Activated T-helper 17 cell treated with anti-CD3 and anti-CD28 coated beads, Interleukin-2, amount 50 U/mL, for 72 hours (primary cell): ENCODE measurements at regions not wholly inside any gene's neighbourhood (a gene's known extent, or its start where the extent isn't known, plus 50 kb on each side); places are given as distances from the start of the nearest gene placed in this dataset.

ENCODE experiments used
- ATAC-seq: fragments of 150-1000 bp; cut with Tn5 transposase; replicated peaks from 2 replicates; pipeline ENCODE4 v1.10.0; 2021; ENCODE audit warnings: mild to moderate bottlenecking, moderate library complexity
- H3K27ac Mint-ChIP-seq: one replicate; pipeline ENCODE4 v1.8.0; 2022; ENCODE audit warnings: mixed read lengths
- H3K27me3 Mint-ChIP-seq: one replicate; pipeline ENCODE4 v1.8.0; 2022; ENCODE audit warnings: mixed read lengths
- H3K36me3 Mint-ChIP-seq: one replicate; pipeline ENCODE4 v1.8.0; 2022; ENCODE audit warnings: low read depth, mild to moderate bottlenecking, mixed read lengths
- H3K4me1 Mint-ChIP-seq: one replicate; pipeline ENCODE4 v1.8.0; 2022; ENCODE audit warnings: mixed read lengths
- H3K4me3 Mint-ChIP-seq: one replicate; pipeline ENCODE4 v1.8.0; 2022; ENCODE audit warnings: mild to moderate bottlenecking, mixed read lengths
- H3K9me3 Mint-ChIP-seq: one replicate; pipeline ENCODE4 v1.8.0; 2022; ENCODE audit warnings: mixed read lengths

DNA sequence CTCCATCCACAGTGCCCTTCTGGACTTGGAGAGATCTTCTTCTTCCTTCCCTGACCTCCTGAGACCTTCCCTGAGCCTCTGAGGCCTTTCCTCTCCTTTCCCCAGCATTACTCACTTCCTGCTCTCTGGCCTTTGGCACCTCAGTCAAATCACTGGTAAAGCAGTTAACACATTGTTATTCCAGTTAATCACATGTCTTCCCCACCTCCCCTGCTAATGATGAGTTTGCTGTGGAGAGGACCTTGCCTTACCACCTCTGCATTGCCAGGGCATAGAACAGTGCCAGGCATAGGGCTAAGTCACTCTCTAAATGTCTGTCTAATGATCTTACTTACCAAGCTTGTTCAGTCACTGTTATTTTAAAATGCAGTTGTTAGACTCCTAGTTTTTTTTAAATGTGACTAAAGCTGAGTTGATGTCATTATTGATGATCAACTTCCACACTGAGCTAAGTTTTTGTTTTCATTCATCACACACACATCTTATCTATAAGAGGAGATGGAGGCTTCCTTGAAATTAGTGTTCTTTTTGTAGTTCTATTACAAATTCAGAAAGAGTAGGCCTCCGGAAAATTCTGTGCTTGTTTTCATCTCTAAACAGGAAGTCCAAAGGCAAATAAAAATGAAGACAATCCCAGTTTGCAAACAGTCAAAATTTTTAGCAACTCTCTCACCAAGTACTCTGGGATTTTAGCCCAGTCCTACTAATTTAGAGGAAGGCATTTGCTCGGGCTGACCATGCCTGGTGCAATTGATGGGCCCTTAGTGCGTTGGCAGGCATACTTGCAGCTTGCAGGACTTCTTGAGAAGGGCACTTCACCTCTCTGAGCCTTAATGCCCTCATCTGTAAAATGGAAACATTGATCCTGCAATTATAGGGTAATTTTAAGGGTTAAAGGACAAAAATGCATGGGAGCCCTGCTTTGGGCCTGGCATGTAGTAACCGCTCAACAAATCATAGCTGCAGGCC lies 113.7 kb upstream of the SPRED2 start:
- Mint-ChIP-seq H3K4me1 (no peaks in the 10 kb centered on the region), H3K27ac (no peak overlapping the region), H3K36me3 (no peaks in the 10 kb centered on the region), H3K9me3 (no peaks in the 10 kb centered on the region), H3K27me3 (no peaks in the 10 kb centered on the region), H3K4me3 (no peak overlapping the region)
- ATAC-seq: peak; percentile 64

DNA sequence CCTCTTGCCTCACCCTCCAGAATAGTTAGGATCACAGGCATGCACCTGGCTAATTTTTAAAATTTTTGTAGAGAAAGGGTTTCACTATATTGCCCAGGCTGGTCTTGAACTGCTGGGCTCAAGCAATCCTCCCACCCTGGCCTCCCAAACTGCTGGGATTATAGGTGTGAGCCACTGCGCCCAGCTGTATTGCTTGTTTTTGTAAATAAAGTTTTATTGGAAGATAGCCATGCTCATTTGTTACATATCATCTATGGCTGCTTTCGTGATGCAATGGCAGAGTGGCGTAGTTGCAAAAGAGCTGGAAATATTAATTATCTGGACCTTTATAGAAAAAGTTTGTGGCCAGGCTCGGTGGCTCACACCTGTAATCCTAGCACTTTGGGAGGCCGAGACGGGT lies 109.4 kb upstream of the SPRED2 start:
- no peak overlapping the region for H3K27ac Mint-ChIP-seq
- H3K9me3 Mint-ChIP-seq: no peaks in the 10 kb centered on the region
- H3K27me3 Mint-ChIP-seq: peaks cover 11% of the 10 kb centered on the region
- no peaks in the 10 kb centered on the region for H3K36me3 Mint-ChIP-seq
- H3K4me3 Mint-ChIP-seq: no peak overlapping the region
- peaks cover 4% of the 10 kb centered on the region for H3K4me1 Mint-ChIP-seq
- no peak for ATAC-seq

DNA sequence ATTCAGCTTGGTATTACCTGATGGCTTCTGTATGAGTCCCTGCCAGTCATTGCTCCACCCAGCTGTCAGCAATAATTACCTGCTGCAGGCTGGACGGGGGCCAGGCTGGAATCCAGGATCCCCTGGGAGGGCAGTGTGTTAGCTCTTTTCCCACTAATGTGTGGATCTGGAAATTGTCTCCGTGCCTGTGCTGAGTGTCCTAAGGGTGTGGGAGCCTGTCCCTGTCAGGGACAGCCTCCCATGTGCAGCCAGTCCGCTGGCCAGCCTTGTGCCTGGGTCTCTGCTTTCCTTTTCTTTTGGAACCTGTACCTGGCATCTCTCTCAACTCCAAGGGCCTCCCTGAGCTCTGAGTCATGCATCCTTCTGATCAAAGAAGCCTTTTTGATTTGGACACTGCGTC lies 107.2 kb upstream of the SPRED2 start:
- peaks cover 16% of the 10 kb centered on the region for H3K27me3 Mint-ChIP-seq
- no peak for ATAC-seq
- no peak overlapping the region for H3K4me3 Mint-ChIP-seq
- no peaks in the 10 kb centered on the region for H3K36me3 Mint-ChIP-seq
- H3K9me3 Mint-ChIP-seq: no peaks in the 10 kb centered on the region
- H3K4me1 Mint-ChIP-seq: peaks cover 4% of the 10 kb centered on the region
- H3K27ac Mint-ChIP-seq: no peak overlapping the region

DNA sequence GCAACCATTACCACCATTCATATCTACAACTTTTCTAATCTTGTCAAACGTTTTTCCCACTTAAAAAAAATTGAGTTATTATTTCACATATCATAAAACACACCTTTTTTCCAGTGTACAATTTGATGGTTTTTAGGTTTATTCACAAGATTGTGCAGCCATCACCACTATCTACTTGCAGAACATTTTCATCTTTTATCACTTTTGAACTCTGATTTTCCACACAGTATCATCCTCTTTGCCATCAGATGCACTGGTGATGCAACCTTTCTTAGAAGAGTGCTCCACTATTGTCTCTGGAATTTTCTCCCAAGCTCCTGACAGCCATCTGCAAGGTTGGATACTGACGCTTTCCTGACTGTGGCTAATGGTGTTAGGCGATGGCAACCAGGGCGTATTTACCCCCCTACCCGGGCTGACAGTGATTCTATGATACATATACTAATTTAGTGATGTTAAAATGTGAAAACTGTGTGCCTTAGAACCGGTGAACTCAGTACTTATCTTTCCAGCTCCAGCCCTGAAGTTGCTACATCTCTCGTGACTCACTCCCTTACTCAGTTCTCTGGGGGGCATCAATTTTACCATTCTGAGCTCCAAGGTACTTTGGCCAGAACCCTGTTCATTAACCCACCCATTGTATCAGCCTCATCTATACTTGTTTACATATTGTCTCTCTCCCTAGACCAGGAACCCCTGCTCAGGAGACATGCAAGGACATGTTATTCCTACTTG lies 105.4 kb upstream of the SPRED2 start:
- no peak for ATAC-seq
- Mint-ChIP-seq H3K4me3 (no peak overlapping the region), H3K9me3 (no peaks in the 10 kb centered on the region), H3K36me3 (no peaks in the 10 kb centered on the region), H3K4me1 (peaks cover 4% of the 10 kb centered on the region), H3K27me3 (peaks cover 20% of the 10 kb centered on the region), H3K27ac (no peak overlapping the region)

DNA sequence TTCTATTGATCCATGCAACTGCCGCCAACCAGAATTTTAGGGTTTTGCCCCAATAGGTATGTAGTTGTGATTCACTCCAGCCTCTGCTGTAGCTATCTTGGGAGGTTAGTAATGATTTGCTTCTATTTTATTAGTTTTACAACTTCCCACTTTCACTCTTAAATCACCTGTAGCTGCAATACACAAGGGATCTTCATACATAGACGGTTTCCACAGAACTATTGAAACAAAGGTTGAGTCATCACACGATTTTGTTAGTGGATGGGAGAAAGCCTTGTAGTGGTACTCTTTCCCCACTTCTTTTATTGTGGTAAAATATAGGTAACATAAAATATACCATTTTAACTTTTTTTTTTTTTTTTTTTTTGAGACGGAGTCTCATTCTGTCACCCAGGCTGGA lies 104.2 kb upstream of the SPRED2 start:
- ATAC-seq: peak; percentile 81
- no peaks in the 10 kb centered on the region for H3K36me3 Mint-ChIP-seq
- H3K27ac Mint-ChIP-seq: no peak overlapping the region
- H3K9me3 Mint-ChIP-seq: no peaks in the 10 kb centered on the region
- no peak overlapping the region for H3K4me3 Mint-ChIP-seq
- H3K27me3 Mint-ChIP-seq: peaks cover 23% of the 10 kb centered on the region
- H3K4me1 Mint-ChIP-seq: peaks cover 4% of the 10 kb centered on the region

DNA sequence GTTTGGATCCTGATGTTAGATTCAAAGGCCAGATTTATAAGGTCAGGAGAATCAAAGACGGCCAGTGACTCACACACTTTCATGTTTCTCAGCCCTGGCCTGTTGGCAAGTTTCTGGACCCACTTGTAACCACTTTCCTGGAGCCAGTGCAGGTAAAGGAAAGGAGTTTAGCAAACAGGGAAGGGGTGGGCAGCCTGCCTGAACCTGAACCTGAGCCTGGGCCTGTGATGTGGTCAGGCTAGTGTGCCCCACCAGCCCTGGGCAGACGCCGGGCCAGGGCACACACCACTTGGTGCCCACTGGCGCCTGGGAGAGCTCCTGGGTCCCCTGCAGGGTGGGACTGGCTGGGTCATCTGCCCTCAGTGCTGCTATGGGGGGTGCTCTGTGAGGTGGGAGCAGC lies 100.5 kb upstream of the SPRED2 start:
- Mint-ChIP-seq H3K27me3 (peaks cover 16% of the 10 kb centered on the region), H3K4me3 (no peak overlapping the region), H3K9me3 (no peaks in the 10 kb centered on the region), H3K36me3 (no peaks in the 10 kb centered on the region), H3K4me1 (peaks cover 3% of the 10 kb centered on the region), H3K27ac (no peak overlapping the region)
- no peak for ATAC-seq

DNA sequence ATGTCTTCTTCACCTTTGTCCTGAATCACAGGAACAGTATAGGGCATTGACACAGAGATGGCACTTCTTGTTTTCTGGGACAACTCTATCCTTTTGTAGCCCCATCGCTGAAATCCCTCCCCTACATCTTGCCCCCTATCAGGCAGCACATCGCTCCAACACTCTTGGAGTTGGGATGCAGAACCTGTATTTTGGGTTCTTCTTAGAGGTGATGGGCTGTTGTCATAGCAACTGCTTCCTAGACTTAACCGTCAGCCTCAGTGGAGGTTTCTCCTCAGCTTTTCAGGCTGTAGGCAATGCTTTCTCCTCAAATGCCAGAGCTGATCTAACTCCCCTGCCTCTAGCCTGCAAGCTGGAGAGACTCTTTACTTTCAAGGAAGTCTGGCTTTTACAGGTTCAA lies 99.9 kb upstream of the SPRED2 start:
- peaks cover 15% of the 10 kb centered on the region for H3K27me3 Mint-ChIP-seq
- no peak for ATAC-seq
- H3K9me3 Mint-ChIP-seq: no peaks in the 10 kb centered on the region
- no peak overlapping the region for H3K4me3 Mint-ChIP-seq
- H3K36me3 Mint-ChIP-seq: no peaks in the 10 kb centered on the region
- no peaks in the 10 kb centered on the region for H3K4me1 Mint-ChIP-seq
- H3K27ac Mint-ChIP-seq: no peak overlapping the region

DNA sequence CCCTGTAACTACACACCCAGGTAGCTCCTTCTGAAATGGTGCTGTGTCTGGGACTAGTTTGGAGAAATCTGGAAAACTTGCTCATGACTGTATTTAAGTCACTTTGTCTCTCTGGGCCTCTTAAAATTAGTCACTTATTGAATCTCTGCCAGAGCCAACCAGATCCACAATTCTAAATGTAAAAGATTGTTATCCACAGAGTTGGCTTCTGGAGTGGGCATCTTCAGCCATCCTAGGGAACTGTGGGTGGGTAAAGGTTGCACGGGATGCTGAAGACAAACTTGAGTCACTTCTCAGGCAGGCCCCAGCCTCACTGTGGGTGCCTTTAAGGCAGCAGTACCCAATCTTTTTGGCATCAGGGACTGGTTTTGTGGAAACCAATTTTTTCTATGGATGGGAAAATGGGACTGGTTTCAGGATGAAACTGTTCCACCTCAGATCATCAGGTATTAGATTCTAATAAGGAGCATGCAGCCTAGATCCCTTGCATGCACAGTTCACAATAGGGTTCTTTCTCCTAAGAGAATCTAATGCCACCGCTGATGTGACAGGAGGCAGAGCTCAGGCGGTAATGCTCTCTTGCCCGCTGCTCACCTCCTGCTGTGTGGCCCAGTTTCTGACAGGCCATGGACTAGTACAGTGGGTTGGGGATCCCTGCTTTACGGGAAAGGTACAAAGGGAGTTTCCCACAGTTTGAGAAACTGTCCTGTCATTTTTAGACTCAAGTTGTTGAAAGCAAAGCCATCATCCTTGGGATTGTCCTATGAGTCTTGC lies 98.3 kb upstream of the SPRED2 start:
- H3K36me3 Mint-ChIP-seq: no peaks in the 10 kb centered on the region
- H3K4me1 Mint-ChIP-seq: no peaks in the 10 kb centered on the region
- H3K27ac Mint-ChIP-seq: no peak overlapping the region
- no peak overlapping the region for H3K4me3 Mint-ChIP-seq
- no peak for ATAC-seq
- H3K9me3 Mint-ChIP-seq: no peaks in the 10 kb centered on the region
- H3K27me3 Mint-ChIP-seq: peaks cover 18% of the 10 kb centered on the region

DNA sequence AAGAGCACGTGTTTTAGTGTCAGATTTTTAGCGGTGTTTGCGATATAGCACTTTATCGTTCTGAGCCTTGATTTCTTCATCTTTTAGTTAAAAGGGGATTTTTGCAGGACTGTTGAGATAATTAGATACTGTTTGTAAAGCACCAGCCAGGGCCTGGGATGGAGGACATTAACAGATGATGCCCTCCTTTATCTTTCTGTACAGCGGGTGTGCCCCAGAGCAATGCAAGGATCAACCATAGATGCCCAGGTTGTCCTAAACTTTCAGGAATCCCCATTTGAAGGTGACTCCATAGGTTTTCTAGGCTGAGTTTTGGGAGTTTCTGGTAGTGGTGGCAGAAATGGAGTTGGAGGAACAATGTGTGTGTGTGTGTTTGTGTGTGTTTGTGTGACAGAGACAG lies 97.0 kb upstream of the SPRED2 start:
- no peak for ATAC-seq
- Mint-ChIP-seq H3K27me3 (peaks cover 20% of the 10 kb centered on the region), H3K4me1 (no peaks in the 10 kb centered on the region), H3K9me3 (no peaks in the 10 kb centered on the region), H3K36me3 (no peaks in the 10 kb centered on the region), H3K4me3 (no peak overlapping the region), H3K27ac (no peak overlapping the region)

DNA sequence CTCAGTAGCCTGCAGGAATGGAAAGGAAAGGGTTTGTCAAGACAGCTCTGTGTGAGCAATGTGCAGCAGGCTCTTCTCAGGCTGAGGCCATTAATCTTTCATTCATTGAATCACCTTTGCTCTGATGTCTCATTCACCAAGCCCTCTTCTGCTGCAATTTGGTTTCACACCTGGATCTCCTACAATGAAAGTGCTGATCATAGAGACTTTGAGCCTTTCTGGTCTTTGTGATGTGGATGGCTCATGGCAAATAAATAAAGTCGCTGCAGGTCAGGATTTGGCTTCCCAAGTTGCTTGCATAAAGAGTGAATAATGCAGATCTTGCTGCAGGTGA lies 95.8 kb upstream of the SPRED2 start:
- H3K27me3 Mint-ChIP-seq: peaks cover 19% of the 10 kb centered on the region
- H3K27ac Mint-ChIP-seq: no peak overlapping the region
- H3K4me1 Mint-ChIP-seq: no peaks in the 10 kb centered on the region
- no peak overlapping the region for H3K4me3 Mint-ChIP-seq
- no peak for ATAC-seq
- H3K9me3 Mint-ChIP-seq: no peaks in the 10 kb centered on the region
- H3K36me3 Mint-ChIP-seq: no peaks in the 10 kb centered on the region

DNA sequence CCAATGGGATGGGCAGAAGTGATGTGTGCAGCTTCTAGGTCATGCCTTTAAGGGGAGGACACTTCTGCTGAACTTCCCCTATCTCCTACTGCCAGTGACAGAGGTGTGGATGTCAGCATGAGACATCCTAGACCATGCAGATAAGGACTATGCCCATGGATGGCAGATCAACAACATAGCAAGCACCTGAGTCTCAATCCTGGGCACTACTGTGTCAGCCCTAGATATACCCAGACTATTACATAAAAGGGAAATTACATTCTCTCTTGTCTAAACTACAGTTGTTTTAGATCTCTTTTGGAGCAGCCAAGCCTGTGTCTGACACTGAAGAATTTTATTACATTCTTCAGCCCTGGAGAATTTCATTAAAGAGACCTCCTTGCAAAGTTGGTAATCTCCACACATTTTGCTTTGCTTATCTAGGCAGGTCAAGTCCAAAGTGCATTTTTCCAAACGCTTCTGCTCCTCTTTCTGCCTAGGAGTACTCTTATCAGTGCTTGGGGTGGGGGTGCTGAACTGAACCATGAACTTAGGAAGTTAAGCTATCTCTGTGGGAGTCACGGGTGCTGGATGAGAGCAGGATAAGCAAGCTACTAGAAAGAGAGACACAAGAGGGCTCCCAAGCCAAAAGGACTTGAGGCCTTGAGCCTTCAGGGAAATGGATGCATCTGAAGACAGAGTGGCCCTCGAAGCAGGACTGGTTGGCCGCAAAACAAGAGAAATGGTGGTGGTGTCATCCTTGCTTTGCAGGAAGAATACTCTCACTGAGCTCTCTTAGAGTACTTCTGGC lies 95.2 kb upstream of the SPRED2 start:
- Mint-ChIP-seq H3K27me3 (peaks cover 23% of the 10 kb centered on the region), H3K27ac (no peak overlapping the region), H3K4me3 (no peak overlapping the region), H3K9me3 (no peaks in the 10 kb centered on the region), H3K4me1 (no peaks in the 10 kb centered on the region), H3K36me3 (no peaks in the 10 kb centered on the region)
- no peak for ATAC-seq

DNA sequence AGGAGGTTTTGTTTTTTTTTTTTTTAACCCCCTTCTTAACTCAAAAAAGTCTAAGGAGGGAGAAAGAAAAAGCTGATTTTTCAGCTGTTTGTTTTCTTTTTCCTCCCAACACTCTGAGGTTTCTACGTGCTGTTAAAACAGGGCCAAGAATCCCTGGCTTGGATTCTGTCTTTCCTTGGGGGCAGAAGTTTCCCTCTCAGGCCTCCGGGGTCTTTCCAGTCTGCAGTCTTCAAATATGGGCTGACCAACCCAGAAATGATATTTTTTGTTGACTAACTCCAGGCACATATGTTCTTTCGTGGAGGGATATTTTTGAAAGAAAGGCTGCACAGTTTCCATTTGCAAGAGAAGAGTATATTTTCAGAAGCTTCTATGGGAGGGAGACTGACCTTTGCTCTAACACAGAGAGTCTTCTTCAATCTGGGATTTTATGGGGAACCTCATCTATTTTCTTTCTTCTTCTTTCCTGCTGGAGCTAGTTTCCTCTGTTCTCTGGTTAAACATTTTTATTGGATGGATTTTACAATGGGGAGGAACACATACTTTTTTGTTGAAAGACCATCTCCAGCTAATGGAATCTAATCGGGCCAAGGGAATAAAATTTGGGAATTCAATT lies 93.3 kb upstream of the SPRED2 start:
- no peak overlapping the region for H3K4me3 Mint-ChIP-seq
- no peak for ATAC-seq
- H3K27me3 Mint-ChIP-seq: peaks cover 20% of the 10 kb centered on the region
- no peaks in the 10 kb centered on the region for H3K4me1 Mint-ChIP-seq
- no peaks in the 10 kb centered on the region for H3K36me3 Mint-ChIP-seq
- H3K27ac Mint-ChIP-seq: no peak overlapping the region
- no peaks in the 10 kb centered on the region for H3K9me3 Mint-ChIP-seq

DNA sequence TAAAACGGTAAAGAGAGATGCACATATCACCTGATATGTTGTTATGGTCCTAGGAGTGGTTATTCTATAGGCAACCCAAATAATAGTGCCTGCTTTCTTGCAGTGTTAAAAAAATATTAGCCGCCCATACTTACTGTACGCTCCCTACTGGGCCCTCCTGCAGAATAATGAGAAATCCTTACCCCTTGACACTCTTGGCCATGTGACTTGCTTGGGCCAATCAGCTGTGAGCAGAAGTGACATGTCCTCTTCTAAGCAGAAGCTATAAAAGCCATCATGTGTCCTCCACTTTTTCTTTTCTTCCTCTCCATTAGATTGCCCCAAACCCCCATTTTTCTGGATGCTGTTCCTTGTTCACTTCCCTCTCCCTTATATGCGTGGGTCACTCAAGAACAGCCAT lies 90.5 kb upstream of the SPRED2 start:
- Mint-ChIP-seq H3K4me1 (no peaks in the 10 kb centered on the region), H3K27me3 (peaks cover 20% of the 10 kb centered on the region), H3K36me3 (no peaks in the 10 kb centered on the region), H3K27ac (no peak overlapping the region), H3K9me3 (no peaks in the 10 kb centered on the region), H3K4me3 (no peak overlapping the region)
- ATAC-seq: no peak

DNA sequence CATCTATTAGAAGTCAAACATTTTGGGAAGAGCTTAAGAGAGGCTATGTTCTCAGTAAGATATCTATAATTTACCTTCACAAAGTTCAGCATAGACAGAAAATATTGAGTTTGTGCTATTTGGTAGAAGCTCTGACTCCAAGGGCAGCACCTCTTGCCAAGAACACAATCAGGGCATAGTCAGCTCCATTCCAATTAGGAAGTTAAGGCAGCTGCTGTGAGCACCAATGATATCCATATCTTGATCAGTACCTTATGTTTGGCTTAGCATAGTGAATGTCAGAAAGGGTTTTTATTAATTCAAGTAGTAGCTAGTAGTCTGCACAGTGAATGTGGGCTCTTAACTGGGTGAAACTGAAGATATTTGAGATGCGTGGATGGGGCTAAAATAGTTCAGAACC lies 86.4 kb upstream of the SPRED2 start:
- H3K4me1 Mint-ChIP-seq: no peaks in the 10 kb centered on the region
- H3K27ac Mint-ChIP-seq: no peak overlapping the region
- H3K4me3 Mint-ChIP-seq: no peak overlapping the region
- ATAC-seq: no peak
- H3K36me3 Mint-ChIP-seq: no peaks in the 10 kb centered on the region
- no peaks in the 10 kb centered on the region for H3K9me3 Mint-ChIP-seq
- peaks cover 6% of the 10 kb centered on the region for H3K27me3 Mint-ChIP-seq
